SKM-1 treated with dmso at 0.1 percent for 144 hours (cell line): ENCODE measurements at regions not wholly inside any gene's neighbourhood (a gene's known extent, or its start where the extent isn't known, plus 50 kb on each side); places are given as distances from the start of the nearest gene placed in this dataset.
"Not testable (repeated sequence)": the region's sequence is repeated elsewhere in the genome, so short reads cannot be mapped to it uniquely, and the experiment has no call there.

Source experiments
- DNase-seq: peaks from one replicate; lab custom pipeline; 2025; ENCODE audit not compliant: unreplicated experiment; lab: John Stamatoyannopoulos, UW

- DNase-seq = no peak
These were observed 390.1 kb downstream of the ZFHX3 start for GRCh38 chr16:72657791-72658190.

DNA sequence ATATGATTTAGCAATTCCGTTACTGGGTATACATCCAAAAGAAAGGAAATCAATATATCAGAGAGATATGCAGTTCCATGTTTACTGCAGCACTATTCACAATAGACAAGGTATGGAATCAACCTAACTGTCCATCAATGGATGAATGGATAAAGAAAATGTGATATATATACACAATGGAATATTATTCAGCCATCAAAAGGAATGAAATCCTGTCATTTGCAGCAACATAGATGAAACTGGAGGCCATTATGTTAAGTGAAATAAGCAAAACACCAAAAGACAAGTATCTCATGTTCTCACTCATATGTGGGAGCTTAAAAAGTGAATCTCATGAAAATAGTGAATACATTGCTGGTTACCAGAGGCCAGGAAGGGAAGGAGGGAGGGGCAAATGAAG lies 390.8 kb downstream of the ZFHX3 start:
- no peak for DNase-seq

DNA sequence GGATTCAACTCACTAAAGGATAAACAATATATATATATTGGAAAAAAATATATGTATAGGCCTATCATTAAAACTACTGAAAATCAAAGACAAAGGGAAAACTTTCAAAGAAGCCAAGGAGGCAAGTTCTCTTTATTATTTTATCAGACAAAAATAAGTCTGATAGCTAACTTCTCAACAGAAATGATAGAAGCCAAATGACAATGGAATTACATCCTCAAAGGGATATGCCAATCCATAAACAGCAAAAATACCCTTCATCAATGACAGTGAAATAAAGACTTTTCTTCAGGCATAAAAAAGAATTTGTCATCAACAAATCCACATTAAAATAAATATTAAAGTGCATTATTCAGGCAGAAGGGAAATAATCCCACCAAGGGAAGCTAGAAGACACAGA lies 393.4 kb downstream of the ZFHX3 start:
- no peak for DNase-seq

DNA sequence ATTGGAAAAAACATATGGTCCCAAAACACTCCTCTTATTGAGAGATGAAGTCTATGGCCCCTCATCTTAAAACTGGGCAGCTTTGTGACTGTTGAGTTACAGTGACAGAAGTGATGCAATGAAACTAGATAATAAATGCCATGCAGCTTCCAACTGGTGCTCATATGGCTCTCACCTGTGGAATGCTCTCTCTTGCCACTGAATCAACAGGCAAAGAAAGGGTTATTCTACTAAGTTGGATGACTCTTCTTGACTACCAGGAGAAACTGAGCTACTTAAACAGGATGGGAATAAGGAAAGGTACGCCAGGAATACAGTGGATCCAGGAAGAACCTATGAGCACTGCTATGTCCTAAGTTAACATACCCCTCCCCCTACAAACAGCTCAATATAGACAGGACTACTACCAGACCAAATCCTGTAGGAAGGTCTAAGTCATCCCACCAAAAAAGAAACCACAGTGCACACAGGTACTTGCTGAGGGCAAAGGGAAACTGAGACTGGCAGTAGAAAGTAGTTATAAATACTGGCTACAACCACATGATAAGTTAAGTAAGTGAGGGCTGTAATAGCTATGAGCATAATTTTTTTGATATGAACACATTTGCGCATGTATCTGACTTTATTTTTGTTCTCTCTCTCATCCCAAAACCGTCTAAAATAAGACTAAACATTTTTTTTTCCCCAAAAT lies 398.5 kb downstream of the ZFHX3 start:
- no peak for DNase-seq

GRCh38 chr16:72646615-72647014 lies 401.3 kb downstream of the ZFHX3 start:
- DNase-seq = no peak

DNA sequence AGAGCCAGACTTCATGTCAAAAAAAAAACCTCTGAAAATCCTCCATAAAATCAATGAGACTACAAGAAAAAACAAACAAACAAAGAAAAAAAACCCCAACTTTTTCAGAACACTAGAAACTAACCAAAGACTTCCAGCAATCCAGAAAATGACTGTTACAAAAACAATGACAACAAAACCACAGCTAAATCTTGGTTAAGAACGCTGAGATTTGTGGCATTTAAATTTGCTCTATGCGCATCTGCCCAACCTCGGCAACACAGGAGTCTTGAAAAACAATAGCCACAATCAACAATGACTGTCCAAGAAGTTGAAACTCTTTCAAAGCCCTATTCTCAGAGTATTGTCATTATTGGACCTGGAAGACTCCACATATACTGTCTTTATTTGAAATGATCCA lies 402.4 kb downstream of the ZFHX3 start:
- DNase-seq = no peak

DNA sequence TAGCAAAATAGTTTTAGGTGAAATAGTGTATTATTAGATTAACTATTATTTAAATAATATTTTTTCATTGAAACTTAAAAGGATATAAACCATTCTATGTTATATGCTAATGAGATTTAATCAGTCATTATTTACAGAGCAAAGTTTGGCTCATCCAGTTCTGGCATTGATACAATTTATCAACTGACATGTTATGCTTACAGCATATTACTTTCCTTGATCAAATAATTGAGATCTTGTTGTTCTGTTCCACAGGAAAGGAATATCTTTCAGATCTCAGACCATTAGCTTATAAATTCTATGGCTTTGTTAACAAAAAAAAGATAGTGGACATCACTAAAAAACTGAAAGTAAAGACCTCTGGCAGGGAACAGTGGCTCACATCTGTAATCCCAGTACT lies 403.0 kb downstream of the ZFHX3 start:
- no peak for DNase-seq

- no peak for DNase-seq
These were observed 408.4 kb downstream of the ZFHX3 start for GRCh38 chr16:72639494-72639893.

GRCh38 chr16:72637306-72637705 lies 410.6 kb downstream of the ZFHX3 start:
- DNase-seq = no peak

- DNase-seq = no peak
These were observed 412.2 kb downstream of the ZFHX3 start for GRCh38 chr16:72635694-72636093.

- no peak for DNase-seq
These were observed 412.8 kb downstream of the ZFHX3 start for GRCh38 chr16:72635104-72635503.

DNA sequence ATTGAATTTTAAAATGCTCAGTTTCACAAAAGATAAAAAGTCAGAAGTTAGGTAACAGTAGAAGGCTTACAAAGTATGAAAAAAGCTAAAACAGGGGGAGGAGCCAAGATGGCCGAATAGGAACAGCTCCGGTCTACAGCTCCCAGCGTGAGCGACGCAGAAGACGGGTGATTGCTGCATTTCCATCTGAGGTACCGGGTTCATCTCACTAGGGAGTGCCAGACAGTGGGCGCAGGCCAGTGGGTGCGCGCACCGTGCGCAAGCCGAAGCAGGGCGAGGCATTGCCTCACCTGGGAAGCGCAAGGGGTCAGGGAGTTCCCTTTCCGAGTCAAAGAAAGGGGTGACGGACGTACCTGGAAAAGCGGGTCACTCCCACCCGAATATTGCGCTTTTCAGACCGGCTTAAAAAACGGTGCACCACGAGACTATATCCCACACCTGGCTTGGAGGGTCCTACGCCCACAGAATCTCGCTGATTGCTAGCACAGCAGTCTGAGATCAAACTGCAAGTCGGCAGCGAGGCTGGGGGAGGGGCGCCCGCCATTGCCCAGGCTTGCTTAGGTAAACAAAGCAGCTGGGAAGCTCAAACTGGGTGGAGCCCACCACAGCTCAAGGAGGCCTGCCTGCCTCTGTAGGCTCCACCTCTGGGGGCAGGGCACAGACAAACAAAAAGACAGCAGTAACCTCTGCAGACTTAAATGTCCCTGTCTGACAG lies 420.6 kb downstream of the ZFHX3 start:
- not testable (repeated sequence) for DNase-seq

- DNase-seq = no peak
These were observed 421.3 kb downstream of the ZFHX3 start for GRCh38 chr16:72626623-72627022.

- no peak for DNase-seq
These were observed 426.3 kb downstream of the ZFHX3 start for GRCh38 chr16:72621651-72622050.

DNA sequence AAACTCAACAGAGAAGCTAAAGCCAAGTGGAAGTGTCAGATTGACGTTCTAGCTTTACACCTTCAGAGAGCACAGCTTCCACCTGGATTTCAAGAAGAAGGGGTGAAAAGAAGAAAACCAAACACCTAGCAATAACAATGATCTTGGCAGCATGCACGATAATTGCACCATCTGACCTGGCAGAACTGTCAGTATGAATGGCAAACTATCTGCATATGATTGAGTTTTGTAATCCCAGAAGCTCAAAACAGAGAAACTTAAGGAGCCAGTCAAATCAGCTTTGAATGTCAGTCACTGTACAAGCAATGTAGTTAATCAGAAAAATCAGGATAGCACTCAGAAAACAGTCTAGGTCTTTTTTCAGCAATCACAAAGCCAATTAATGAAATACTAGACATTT lies 427.1 kb downstream of the ZFHX3 start:
- no peak for DNase-seq

DNA sequence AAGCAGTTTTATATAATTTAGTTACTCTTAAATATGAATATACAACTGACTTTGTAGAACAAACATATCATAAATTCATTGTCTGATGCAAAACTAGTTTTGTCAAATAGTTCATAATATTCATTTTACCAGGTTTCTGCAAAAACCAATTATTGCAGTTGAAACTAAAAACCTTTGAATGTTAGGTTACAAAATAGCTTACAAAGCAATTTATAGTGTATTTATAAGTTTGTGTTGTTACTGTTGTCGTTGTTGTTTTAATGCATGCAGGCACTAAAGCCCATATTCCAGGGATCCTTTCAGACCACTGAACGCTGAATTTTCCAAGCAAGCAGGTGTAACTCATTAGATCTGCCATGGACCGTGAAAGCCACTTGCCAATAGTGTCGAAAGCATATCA lies 427.6 kb downstream of the ZFHX3 start:
- no peak for DNase-seq

DNA sequence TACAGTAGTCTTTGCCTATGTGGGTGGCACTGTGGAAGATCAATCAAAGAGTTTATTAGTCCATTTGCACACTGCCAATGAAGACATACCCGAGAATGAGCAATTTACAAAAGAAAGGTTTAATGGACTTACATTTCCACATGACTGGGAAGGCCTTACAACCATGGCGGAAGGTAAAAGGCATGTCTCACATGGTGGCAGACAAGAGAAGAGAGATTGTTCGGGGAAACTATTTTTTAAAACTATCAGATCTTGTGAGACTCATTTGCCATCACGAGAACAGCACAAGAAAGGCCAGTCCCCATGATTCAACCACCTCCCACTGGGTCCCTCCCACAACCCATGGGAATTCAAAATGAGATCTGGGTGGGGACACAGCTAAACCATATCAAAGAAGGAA lies 432.1 kb downstream of the ZFHX3 start:
- no peak for DNase-seq

GRCh38 chr16:72612718-72613117 lies 435.2 kb downstream of the ZFHX3 start:
- DNase-seq = no peak

DNA sequence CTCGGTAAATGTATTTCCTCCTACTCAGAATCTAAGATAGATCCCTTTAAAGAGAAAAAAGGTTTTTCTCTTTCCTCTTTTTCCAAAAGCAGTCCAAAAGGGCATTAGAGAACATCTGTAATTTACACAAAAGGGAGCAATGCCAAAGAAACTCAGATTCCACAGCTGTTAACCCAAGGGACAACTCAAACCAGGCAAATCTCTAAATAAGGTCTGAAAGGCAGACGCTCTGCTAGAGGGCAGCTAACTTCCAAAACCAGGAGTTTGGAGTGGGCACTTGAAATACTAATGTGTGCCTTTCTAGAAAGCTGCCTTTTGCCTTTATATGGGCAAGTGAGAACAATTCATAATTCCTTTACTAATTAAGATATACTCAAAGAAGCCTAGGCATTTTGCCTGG lies 435.7 kb downstream of the ZFHX3 start:
- no peak for DNase-seq

- DNase-seq = peak; percentile 29
These were observed 438.0 kb upstream of the PMFBP1 start for GRCh38 chr16:72609933-72610332.

DNA sequence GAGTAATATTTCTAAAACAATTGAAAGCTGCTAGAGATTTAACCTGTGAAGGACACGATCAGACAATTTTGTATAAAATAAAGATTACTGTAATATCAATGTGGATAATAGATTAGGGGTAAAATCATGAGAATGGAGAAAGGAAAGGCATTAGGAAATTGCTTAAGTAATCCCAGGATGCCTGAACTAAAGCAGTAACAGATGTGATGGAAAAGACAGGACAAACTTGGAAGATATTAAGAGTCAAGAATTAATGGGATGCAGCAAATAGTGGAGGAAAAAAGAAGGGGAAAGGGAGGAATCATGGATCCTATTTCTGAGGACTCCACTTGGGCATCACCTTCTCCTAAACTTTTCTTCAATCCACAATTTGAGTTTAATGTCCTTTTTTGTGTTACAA lies 437.1 kb upstream of the PMFBP1 start:
- no peak for DNase-seq

DNA sequence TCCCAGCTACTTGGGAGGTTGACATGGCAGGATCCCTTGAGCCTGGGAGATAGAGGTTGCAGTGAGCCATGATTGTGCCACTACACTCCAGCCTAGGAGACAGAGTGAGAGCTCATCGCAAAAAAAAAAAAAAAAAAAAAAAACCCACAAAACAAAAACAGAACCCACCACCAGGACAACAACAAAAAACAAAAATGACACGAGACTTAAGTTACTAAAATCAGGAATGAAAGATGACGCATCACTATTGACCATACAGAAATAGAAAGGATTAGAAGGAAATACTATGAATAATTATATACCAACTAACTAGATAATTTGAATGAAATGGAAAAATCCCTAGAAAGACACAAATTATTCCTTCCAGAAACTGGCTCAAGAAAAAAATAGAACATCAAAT lies 432.4 kb upstream of the PMFBP1 start:
- DNase-seq = no peak

GRCh38 chr16:72602499-72602898 lies 430.5 kb upstream of the PMFBP1 start:
- no peak for DNase-seq
